ENCODE measurements at regions not wholly inside any gene's neighbourhood (a gene's known extent, or its start where the extent isn't known, plus 50 kb on each side); places are given as distances from the start of the nearest gene placed in this dataset.

DNA sequence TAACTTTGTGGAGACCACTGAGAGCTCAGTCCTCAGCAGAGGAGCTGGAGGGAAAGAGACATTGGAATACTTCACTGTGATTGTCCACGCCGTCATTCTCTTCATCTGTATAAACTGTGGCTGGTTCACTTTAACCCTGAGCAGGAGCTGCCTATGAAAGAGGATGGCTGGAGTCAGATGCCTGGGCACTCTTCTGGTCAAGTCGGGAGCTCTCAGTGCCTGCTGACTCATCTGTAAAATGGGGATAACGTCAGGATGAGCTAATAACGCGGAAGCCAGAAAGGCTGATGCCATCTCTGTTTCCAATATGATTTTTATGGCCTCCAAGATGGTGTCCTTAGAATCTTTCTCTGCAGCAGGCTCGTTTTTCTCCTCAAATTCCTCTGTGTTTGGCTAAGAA lies 51.6 kb upstream of the MRPS22 start:
- no peak overlapping the region for H3K4me3 ChIP-seq (ENCODE audit: low read depth, low read length)
- no peaks in the 10 kb centered on the region for H3K27me3 ChIP-seq (ENCODE audit: control insufficient read depth, insufficient read depth, low read length)
- no peak for DNase-seq (ENCODE audit: low read depth)
- TF ChIP-seq, protein P1, sequence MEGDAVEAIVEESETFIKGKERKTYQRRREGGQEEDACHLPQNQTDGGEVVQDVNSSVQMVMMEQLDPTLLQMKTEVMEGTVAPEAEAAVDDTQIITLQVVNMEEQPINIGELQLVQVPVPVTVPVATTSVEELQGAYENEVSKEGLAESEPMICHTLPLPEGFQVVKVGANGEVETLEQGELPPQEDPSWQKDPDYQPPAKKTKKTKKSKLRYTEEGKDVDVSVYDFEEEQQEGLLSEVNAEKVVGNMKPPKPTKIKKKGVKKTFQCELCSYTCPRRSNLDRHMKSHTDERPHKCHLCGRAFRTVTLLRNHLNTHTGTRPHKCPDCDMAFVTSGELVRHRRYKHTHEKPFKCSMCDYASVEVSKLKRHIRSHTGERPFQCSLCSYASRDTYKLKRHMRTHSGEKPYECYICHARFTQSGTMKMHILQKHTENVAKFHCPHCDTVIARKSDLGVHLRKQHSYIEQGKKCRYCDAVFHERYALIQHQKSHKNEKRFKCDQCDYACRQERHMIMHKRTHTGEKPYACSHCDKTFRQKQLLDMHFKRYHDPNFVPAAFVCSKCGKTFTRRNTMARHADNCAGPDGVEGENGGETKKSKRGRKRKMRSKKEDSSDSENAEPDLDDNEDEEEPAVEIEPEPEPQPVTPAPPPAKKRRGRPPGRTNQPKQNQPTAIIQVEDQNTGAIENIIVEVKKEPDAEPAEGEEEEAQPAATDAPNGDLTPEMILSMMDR (IDR thresholded peaks at IDR 0.05; ENCODE audit: insufficient read depth, low read length, severe bottlenecking) = no peak
- H3K36me3 ChIP-seq (ENCODE audit: control insufficient read depth, insufficient read depth, low read length) = no peaks in the 10 kb centered on the region
- no peak for FAIRE-seq

DNA sequence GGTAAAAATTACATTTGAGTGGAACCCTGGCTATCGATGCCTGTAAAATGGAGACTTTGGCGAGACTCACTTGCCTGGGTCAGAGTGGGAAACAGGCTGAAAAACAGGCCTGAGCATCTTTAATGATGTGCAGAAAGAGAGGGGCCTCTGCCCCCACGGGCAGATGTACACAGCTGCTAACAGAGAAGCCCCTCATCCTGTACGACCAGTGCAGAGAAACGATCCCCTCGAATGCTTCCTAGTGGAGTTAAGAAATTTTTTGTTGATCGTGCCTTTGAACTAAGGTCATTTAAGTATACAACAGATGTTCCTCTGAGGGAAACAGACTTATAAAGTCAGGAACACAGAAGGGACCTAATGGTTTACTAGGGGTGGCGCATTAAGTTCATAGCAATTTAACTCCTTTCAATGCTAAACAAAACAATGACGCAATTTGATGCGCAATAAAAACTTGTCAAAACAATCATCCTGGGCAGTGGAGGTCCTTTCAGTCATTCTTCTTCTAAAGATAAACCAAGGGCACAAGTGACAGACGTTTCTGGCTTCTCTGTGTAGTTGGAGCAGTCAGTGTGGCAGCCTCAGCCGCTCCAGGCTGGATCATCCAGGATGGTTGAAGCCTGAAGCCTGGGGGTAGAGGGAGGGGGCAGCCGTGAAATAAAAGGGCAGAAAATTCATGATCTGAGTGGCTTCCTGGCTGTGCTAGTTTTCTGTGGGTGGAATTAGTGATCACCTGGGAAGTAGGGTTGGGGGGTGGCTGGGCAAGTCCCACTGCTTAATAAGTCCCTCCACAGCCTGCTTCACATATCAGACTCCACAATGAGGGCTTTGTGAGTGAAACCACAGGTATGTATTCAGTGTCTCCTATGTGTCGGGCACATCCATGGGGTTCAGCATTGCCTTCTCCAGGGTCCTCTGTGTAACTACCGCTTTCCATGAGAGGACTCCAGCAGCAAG lies 50.8 kb upstream of the MRPS22 start:
- Histone ChIP-seq H3K4me3 (ENCODE audit: low read depth, low read length) (no peak overlapping the region), H3K36me3 (ENCODE audit: control insufficient read depth, insufficient read depth, low read length) (no peaks in the 10 kb centered on the region), H3K27me3 (ENCODE audit: control insufficient read depth, insufficient read depth, low read length) (no peaks in the 10 kb centered on the region)
- DNase-seq (ENCODE audit: low read depth) (no peak), FAIRE-seq (no peak)
- TF ChIP-seq, protein P1 (IDR thresholded peaks at IDR 0.05; ENCODE audit: insufficient read depth, low read length, severe bottlenecking) = no peak

DNA sequence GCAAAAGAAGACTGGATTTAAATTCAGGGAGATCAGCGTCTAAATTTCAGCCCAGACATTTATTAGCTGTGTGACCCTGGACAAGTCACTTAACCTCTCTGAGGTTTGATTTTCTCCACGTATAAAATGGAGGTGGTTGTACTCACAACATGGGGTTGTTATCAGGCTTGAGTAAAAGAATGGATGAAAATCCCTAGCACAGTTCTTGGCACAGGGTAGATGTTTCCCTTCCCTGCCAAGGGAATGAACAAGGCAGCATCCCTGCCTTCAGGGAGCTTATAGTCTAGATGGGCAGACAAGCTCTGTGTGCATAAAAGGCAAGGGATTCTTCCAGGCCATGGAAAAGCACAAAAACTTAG lies 50.2 kb upstream of the MRPS22 start:
- DNase-seq (ENCODE audit: low read depth) = no peak
- Histone ChIP-seq H3K36me3 (ENCODE audit: control insufficient read depth, insufficient read depth, low read length) (no peaks in the 10 kb centered on the region), H3K27me3 (ENCODE audit: control insufficient read depth, insufficient read depth, low read length) (no peaks in the 10 kb centered on the region), H3K4me3 (ENCODE audit: low read depth, low read length) (no peak overlapping the region)
- FAIRE-seq = no peak
- TF ChIP-seq, protein P1 (IDR thresholded peaks at IDR 0.05; ENCODE audit: insufficient read depth, low read length, severe bottlenecking) = no peak

Measured in bronchial epithelial cell (primary cell).